ENCODE measurements at regions not wholly inside any gene's neighbourhood (a gene's known extent, or its start where the extent isn't known, plus 50 kb on each side); places are given as distances from the start of the nearest gene placed in this dataset.

DNA sequence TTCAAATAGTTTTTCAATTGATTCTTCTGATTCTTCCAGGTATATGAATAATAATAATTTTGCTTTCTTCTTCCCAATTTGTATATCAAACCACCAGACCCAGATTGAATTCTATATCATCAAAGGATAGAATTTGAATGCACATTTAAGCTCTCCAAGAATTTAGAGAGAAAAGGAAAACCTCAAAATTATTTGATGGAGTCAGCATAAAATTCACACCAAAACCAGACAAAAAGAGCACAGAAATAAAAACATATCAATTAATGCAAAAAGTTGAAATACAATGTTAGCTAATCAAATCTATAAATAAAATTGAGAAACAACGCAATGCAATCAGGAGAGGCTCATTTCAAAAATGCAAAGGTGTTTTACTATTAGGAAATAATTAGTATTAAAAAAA is 248.0 kb upstream of the HS6ST1 start:
- ATAC-seq (no peak), DNase-seq (no peak)
- TF ChIP-seq, protein P1, sequence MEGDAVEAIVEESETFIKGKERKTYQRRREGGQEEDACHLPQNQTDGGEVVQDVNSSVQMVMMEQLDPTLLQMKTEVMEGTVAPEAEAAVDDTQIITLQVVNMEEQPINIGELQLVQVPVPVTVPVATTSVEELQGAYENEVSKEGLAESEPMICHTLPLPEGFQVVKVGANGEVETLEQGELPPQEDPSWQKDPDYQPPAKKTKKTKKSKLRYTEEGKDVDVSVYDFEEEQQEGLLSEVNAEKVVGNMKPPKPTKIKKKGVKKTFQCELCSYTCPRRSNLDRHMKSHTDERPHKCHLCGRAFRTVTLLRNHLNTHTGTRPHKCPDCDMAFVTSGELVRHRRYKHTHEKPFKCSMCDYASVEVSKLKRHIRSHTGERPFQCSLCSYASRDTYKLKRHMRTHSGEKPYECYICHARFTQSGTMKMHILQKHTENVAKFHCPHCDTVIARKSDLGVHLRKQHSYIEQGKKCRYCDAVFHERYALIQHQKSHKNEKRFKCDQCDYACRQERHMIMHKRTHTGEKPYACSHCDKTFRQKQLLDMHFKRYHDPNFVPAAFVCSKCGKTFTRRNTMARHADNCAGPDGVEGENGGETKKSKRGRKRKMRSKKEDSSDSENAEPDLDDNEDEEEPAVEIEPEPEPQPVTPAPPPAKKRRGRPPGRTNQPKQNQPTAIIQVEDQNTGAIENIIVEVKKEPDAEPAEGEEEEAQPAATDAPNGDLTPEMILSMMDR (IDR thresholded peaks at IDR 0.05), result no peak
- Histone ChIP-seq H3K4me3 (no peak overlapping the region), H3K27ac (no peak overlapping the region), H3K4me1 (peaks cover 4% of the 10 kb centered on the region), H3K9me3 (no peaks in the 10 kb centered on the region), H3K36me3 (no peaks in the 10 kb centered on the region), H3K27me3 (no peaks in the 10 kb centered on the region)
- intact Hi-C loops (cut with DNase I), result no loop called here

DNA sequence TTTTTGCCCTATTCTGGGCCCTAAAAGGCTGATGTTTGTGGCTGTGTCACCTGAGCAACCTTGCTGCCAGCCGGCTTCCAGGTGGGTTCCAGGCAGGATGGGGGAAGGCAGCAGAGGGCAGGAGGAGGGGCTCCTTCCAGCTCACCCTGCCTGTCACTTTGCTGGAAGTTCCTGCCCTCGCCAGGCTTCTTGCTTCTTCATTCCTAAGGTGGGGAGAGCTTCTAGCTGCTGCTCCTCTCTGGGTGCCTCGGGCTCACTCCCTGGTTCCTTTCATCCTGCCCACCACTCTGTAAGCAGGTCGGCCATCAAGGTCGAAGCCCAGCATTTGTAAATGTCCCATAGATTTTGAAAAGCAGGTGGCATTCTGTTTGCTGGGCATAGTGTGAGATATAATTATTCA is 249.4 kb upstream of the HS6ST1 start:
- ATAC-seq (no peak), DNase-seq (peak; percentile 23)
- no peaks in the 10 kb centered on the region for H3K36me3 ChIP-seq
- H3K4me3 ChIP-seq, result no peak overlapping the region
- peaks cover under 1% of the 10 kb centered on the region for H3K4me1 ChIP-seq
- no peaks in the 10 kb centered on the region for H3K27me3 ChIP-seq
- intact Hi-C loops (cut with DNase I), result no loop called here
- H3K9me3 ChIP-seq, result no peaks in the 10 kb centered on the region
- no peak overlapping the region for H3K27ac ChIP-seq
- TF ChIP-seq, protein P1 (IDR thresholded peaks at IDR 0.05), result no peak

DNA sequence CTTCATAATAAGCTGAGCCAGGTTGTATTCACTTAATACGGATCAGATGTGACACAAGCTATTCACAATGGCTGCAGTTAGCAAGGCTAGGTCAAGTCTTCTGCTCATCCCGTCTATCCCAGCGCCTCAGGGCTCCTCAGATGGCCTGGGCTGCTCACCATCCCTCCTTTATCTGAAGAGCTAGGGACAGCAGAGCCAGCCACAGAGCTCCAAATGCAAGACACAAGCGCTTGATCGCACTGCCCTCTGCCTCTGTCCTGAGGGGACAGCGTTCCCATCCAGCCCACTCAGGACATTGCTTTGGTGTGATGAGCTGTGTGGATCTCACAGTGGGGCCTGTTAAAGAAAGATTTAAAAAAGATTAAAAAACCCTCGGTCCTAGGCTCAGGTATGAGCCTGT is 254.4 kb upstream of the HS6ST1 start:
- Histone ChIP-seq H3K4me1 (no peaks in the 10 kb centered on the region), H3K27me3 (no peaks in the 10 kb centered on the region), H3K9me3 (no peaks in the 10 kb centered on the region), H3K27ac (no peak overlapping the region), H3K4me3 (no peak overlapping the region), H3K36me3 (no peaks in the 10 kb centered on the region)
- ATAC-seq (no peak), DNase-seq (peak; percentile 11)
- TF ChIP-seq, protein P1 (IDR thresholded peaks at IDR 0.05), result no peak
- intact Hi-C loops (cut with DNase I), result no loop called here

DNA sequence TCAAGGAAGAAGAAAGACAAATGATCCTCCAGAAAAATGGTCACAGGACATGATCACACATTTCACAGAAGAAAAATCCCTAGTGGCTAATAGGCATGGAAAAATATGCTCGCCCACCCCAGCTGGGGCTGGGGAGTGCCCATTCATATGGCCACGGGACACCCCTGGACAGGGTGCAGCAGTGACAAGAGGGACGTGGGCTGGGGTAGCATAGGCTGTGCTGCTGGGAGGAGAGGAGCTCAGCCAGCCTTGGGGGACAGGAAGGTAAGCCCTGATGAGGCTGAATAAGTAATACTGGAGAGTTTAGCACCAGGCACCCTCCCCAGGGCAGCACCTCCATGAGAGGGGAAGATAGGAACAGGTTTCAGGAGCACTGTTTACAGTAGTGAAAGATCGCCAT is 254.9 kb upstream of the HS6ST1 start:
- Histone ChIP-seq H3K27ac (no peak overlapping the region), H3K9me3 (no peaks in the 10 kb centered on the region), H3K4me1 (no peaks in the 10 kb centered on the region), H3K4me3 (no peak overlapping the region), H3K36me3 (no peaks in the 10 kb centered on the region), H3K27me3 (no peaks in the 10 kb centered on the region)
- ATAC-seq (no peak), DNase-seq (peak; percentile 28)
- intact Hi-C loops (cut with DNase I), result no loop called here
- TF ChIP-seq, protein P1 (IDR thresholded peaks at IDR 0.05), result no peak

DNA sequence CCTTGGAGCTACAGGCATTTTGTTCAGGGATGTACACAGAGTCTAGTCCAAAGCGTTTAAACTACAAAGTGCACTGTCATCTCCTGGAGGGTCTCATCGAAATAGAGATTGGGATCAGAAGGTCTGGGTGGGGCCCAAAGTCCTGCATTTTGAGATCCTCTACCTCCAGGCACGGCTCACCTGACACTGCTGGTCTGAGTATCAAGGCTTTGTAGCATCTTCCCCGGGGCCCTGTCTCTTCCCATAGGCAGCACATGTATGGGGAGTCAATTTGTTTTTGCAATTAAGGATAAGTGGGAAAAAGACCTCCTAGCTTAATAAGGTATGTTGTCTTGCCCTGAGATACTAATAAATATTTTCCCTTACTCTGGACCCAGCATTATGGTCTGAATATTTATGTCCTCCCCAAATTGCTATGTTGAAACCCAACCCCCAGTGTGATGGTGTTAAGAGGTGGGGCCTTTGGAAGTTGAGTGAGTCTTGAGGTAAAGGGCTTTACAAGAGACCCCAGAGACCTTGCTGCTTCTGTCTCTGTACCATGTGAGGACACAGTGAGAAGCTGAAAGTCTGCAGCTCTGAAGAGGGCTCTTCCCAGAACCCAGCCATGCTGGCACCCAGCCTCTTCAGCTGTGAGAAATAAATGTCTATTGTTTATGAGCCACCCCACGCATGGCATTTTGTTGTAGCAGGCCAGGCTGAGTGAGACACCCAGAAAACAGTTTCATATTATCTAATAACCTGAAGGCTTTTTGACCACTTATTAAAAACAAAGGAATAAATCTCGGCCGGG is 258.7 kb upstream of the HS6ST1 start:
- intact Hi-C loops (cut with DNase I), result no loop called here
- TF ChIP-seq, protein P1 (IDR thresholded peaks at IDR 0.05), result no peak
- Histone ChIP-seq H3K4me3 (no peak overlapping the region), H3K4me1 (no peaks in the 10 kb centered on the region), H3K27ac (no peak overlapping the region), H3K36me3 (no peaks in the 10 kb centered on the region), H3K27me3 (no peaks in the 10 kb centered on the region), H3K9me3 (no peaks in the 10 kb centered on the region)
- DNase-seq, result peak; percentile 15
- ATAC-seq, result no peak
